Tibial nerve (tissue), 4 donors: ENCODE measurements at regions not wholly inside any gene's neighbourhood (a gene's known extent, or its start where the extent isn't known, plus 50 kb on each side); places are given as distances from the start of the nearest gene placed in this dataset.

ENCODE experiments used
- DNase-seq, 2 donors: peaks; one replicate each; pipeline ENCODE4 v3.0.0-alpha.2; 2019; ENCODE audit warnings: low spot score in 2 of 2
- H3K27ac ChIP-seq, 4 donors: fragments of 200-600 bp; sonication (generic) in 3 of 4; one replicate each; pipeline ENCODE4 v1.5.1; 2017 to 2019; ENCODE audit warnings: mild to moderate bottlenecking in 1 of 4
- H3K27me3 ChIP-seq, 2 donors: fragments of 200-600 bp; sonication (generic) in 1 of 2; one replicate each; pipeline versions ENCODE4 v1.5.1 to v1.6.0; 2017 to 2019
- H3K36me3 ChIP-seq, 3 donors: fragments of 200-600 bp; sonication (generic); one replicate each; pipeline ENCODE4 v1.5.1; 2018 to 2019
- H3K4me1 ChIP-seq, 4 donors: fragments of 200-600 bp; sonication (generic) in 3 of 4; one replicate each; pipeline ENCODE4 v1.5.1; 2017 to 2019
- H3K4me3 ChIP-seq, 4 donors: fragments of 200-600 bp; sonication (generic) in 3 of 4; one replicate each; pipeline ENCODE4 v1.5.1; 2017 to 2019; ENCODE audit warnings: mild to moderate bottlenecking in 1 of 4, moderate library complexity in 1 of 4
- H3K9me3 ChIP-seq, 4 donors: fragments of 200-600 bp; sonication (generic) in 3 of 4; one replicate each; pipeline ENCODE4 v1.5.1; 2017 to 2019
- EP300 ChIP-seq, 2 donors: sonication (generic); formaldehyde crosslinking; IDR thresholded peaks; one replicate each; pipeline ENCODE4 v1.6.1; 2017; ENCODE audit warnings: antibody characterized with exemption in 2 of 2, mild to moderate bottlenecking in 1 of 2
- POLR2A ChIP-seq, 2 donors: fragments of 450-650 bp; IDR thresholded peaks; one replicate each; pipeline ENCODE4 v1.6.1; 2017; ENCODE audit warnings: antibody characterized with exemption in 2 of 2, mild to moderate bottlenecking in 2 of 2, moderate library complexity in 2 of 2
- WGBS, 2 donors: methylation state at CpG; one replicate each; pipeline ENCODE4 v1.1.5; 2018; 5-methylcytosine and 5-hydroxymethylcytosine counted together
- TF ChIP-seq, protein P1 (sequence below), 5 experiments: fragments of 200-600 bp in 3 of 5; fragments of 450-650 bp in 2 of 5; sonication (generic) in 3 of 5; IDR thresholded peaks; one replicate each; pipeline ENCODE4 v1.5.1; 2016 to 2019; ENCODE audit warnings: antibody characterized with exemption in 5 of 5, mild to moderate bottlenecking in 3 of 5, moderate library complexity in 2 of 5

DNA sequence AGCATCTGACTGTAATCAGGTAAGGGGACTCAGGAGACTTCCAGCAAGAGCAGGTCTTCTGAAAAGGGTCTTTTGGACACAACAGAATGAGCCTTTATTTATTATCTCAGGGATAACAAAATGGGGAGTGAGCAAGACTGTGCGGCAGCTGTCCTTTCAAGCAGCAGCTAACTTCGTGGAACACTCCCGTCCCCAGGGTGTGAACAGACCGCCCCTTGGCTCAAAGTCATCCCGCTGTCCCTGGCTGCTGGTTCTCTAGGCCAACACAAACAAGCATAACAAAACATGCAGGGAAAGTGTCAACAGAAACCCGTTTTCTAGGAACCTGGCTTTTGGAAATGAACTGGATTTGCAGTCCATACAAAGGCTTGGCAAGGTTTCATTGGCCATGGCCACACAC is 787.9 kb upstream of the FANCL start:
- H3K27ac ChIP-seq: no peak overlapping the region
- no peak for TF ChIP-seq POLR2A (IDR thresholded peaks at IDR 0.05)
- TF ChIP-seq EP300 (IDR thresholded peaks at IDR 0.05): no peak
- TF ChIP-seq, protein P1, sequence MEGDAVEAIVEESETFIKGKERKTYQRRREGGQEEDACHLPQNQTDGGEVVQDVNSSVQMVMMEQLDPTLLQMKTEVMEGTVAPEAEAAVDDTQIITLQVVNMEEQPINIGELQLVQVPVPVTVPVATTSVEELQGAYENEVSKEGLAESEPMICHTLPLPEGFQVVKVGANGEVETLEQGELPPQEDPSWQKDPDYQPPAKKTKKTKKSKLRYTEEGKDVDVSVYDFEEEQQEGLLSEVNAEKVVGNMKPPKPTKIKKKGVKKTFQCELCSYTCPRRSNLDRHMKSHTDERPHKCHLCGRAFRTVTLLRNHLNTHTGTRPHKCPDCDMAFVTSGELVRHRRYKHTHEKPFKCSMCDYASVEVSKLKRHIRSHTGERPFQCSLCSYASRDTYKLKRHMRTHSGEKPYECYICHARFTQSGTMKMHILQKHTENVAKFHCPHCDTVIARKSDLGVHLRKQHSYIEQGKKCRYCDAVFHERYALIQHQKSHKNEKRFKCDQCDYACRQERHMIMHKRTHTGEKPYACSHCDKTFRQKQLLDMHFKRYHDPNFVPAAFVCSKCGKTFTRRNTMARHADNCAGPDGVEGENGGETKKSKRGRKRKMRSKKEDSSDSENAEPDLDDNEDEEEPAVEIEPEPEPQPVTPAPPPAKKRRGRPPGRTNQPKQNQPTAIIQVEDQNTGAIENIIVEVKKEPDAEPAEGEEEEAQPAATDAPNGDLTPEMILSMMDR (IDR thresholded peaks at IDR 0.05): no peak
- DNase-seq: no peak
- H3K27me3 ChIP-seq: no peaks in the 10 kb centered on the region
- WGBS, 2 donors: 62 to 68% methylated on average over 6 of the region's 6 CpGs
- H3K9me3 ChIP-seq: no peaks in the 10 kb centered on the region
- H3K36me3 ChIP-seq: no peaks in the 10 kb centered on the region
- no peak overlapping the region for H3K4me3 ChIP-seq
- peaks cover 0 to 4% (median 0%) of the 10 kb centered on the region in 4 donors for H3K4me1 ChIP-seq

DNA sequence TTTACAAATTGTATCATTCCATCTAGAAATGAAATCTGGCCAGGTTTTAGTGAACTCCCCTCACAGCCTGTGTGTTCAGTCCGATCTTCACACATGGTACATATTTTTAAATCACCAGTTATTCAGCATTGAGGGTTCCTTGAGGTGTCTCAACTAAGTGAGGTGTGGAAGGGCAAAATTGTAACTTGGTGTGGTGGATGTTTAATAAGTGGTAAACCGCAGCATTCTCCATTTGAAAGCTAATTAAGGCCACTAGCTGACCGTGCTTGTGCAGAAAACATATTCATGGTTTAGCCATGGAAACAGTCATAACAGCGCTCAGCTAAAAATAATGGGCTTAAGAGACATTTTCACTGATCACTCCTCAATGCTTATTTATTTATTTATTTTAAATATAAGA is 786.2 kb upstream of the FANCL start:
- H3K27ac ChIP-seq: no peak overlapping the region
- H3K4me3 ChIP-seq: no peak overlapping the region
- no peaks in the 10 kb centered on the region for H3K9me3 ChIP-seq
- no peaks in the 10 kb centered on the region for H3K36me3 ChIP-seq
- no peaks in the 10 kb centered on the region for H3K27me3 ChIP-seq
- TF ChIP-seq, protein P1 (IDR thresholded peaks at IDR 0.05): no peak
- DNase-seq: no peak
- WGBS, 2 donors: 91 to 98% methylated on average over 4 of the region's 4 CpGs
- H3K4me1 ChIP-seq: peaks cover 0 to 4% (median 0%) of the 10 kb centered on the region in 4 donors

DNA sequence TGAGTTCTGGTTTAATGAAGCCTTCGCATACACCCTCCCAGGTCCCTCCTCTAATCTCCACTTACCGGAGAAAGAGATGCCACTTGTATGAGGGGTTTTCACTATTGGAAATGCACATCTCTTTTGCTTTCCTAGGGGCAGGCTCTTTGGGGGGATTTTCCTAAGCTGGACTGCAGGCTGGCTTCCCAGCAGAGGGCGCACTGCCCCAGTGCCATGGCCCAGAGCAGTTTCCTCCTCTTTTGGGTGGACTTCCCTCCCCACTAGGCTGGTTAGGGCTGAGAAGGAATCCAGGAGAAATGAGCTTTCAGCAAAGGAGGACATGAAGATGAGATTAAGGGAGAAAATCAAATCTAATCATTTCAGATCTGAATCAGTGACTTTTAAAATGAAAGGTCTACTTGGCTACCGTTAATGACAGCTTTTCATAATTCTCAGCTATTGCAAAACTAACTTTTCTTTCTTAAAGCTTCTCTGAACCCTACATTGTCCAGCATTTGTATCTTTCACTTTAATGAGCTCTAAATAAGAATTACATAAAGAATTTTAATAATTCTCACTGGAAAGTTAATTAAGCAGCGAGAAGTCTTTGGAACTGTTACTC is 784.1 kb upstream of the FANCL start:
- no peak overlapping the region for H3K27ac ChIP-seq
- H3K27me3 ChIP-seq: no peaks in the 10 kb centered on the region
- no peak for DNase-seq
- peaks cover 0 to 4% (median 0%) of the 10 kb centered on the region in 4 donors for H3K4me1 ChIP-seq
- no peak overlapping the region for H3K4me3 ChIP-seq
- H3K36me3 ChIP-seq: no peaks in the 10 kb centered on the region
- H3K9me3 ChIP-seq: no peaks in the 10 kb centered on the region
- WGBS, 2 donors: 64 to 67% methylated on average over 5 of the region's 5 CpGs
- TF ChIP-seq, protein P1 (IDR thresholded peaks at IDR 0.05): peak in 4 of 5 experiments; percentile 28 to 57 (median 51)
- TF ChIP-seq EP300 (IDR thresholded peaks at IDR 0.05): no peak

DNA sequence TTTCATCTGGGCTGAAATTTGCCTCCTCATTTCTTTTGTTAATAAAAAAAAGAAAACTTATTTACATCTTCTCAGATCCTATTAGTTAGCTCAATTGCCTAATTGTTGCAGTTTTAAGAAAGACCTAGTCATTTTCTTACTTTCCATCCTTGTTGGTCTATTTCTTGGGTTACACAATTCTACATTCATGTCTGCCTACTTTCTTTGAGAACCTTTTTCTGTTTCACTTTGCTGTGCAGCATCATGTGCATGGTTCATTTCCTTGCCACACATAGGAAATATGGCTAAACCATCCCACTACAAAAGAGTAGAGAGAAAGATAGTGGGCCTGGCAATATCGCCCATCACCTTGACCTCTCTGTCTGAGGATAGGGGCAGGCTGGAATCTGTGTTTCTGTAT is 780.7 kb upstream of the FANCL start:
- no peaks in the 10 kb centered on the region for H3K36me3 ChIP-seq
- no peaks in the 10 kb centered on the region for H3K4me1 ChIP-seq
- no peaks in the 10 kb centered on the region for H3K27me3 ChIP-seq
- no peaks in the 10 kb centered on the region for H3K9me3 ChIP-seq
- no peak overlapping the region for H3K4me3 ChIP-seq
- 90 to 97% methylated on average over 1 of the region's 1 CpG for WGBS, 2 donors
- no peak for TF ChIP-seq POLR2A (IDR thresholded peaks at IDR 0.05)
- no peak overlapping the region for H3K27ac ChIP-seq
- DNase-seq: no peak

DNA sequence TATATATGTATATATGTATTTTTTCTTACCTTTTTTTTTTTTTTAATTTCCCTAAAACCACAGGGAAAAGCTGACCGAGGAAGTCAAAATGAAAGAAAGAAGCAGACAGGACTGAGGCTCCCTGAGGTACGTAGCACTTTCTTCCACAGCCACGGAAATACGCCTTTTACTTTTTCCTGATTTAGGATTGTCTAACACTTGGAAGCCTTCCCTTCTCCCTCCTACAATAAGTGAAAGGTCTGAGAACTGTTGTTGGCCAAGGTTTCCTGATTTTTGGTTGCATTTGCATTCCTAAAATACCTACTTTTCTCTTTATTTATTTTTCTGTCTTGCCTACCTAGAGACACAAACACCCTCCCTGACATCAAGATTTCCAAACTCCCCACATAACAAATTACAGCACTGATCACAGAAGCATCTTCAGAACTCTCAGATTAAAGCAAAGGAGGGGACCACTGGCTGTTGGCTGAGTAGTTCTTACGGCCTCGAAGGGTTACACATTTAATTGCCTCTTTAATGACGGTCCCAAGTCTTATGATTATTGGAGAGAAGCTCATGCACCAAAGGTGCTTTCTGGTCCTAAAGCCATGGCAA is 778.5 kb upstream of the FANCL start:
- WGBS, 2 donors: 50 to 62% methylated on average over 7 of the region's 7 CpGs
- Histone ChIP-seq H3K4me1 (no peaks in the 10 kb centered on the region), H3K36me3 (no peaks in the 10 kb centered on the region), H3K27ac (no peak overlapping the region), H3K4me3 (no peak overlapping the region), H3K9me3 (peaks cover 0 to 3% (median 0%) of the 10 kb centered on the region in 4 donors), H3K27me3 (no peaks in the 10 kb centered on the region)
- TF ChIP-seq EP300 (IDR thresholded peaks at IDR 0.05) (no peak), POLR2A (IDR thresholded peaks at IDR 0.05) (no peak)
- TF ChIP-seq, protein P1 (IDR thresholded peaks at IDR 0.05): no peak
- DNase-seq: no peak
